CD4-positive, alpha-beta T cell (primary cell): ENCODE measurements at regions not wholly inside any gene's neighbourhood (a gene's known extent, or its start where the extent isn't known, plus 50 kb on each side); places are given as distances from the start of the nearest gene placed in this dataset.

Experiments
- ATAC-seq: fragments of 200-7000 bp; cut with Tn5 transposase; one replicate; pipeline ENCODE4 v1.10.0; 2022; ENCODE audit warnings: mild to moderate bottlenecking; ENCODE audit not compliant: poor library complexity
- CTCF ChIA-PET: fragments of 350-600 bp; sonication (Branson Sonifier 250); formaldehyde crosslinking; loops from one replicate; lab custom pipeline; 2021; ENCODE audit warnings: antibody characterized with exemption, inconsistent platforms; lab: Charles Lee
- POLR2A ChIA-PET: fragments of 350-600 bp; sonication (Branson Sonifier 250); formaldehyde crosslinking; loops from one replicate; lab custom pipeline; 2021; ENCODE audit warnings: antibody characterized with exemption, inconsistent platforms; lab: Charles Lee
- DNase-seq, 14 experiments: peaks; one replicate each; pipeline ENCODE4 v3.0.0-alpha.2; 2013 to 2020; ENCODE audit warnings: mixed read lengths in 2 of 14
- H3K27ac ChIP-seq, 2 donors: one replicate each; pipeline versions ENCODE4 v1.5.1 to v1.7.0; 2013; ENCODE audit warnings: low read length in 2 of 2, low read depth in 1 of 2, mild to moderate bottlenecking in 1 of 2
- H3K27me3 ChIP-seq, 2 experiments: 1 replicate in 1 of 2; 2 replicates in 1 of 2; pipeline versions ENCODE4 v1.6.1 to v1.7.0; 2013; ENCODE audit warnings: low read length in 2 of 2, control low read depth in 1 of 2, mild to moderate bottlenecking in 1 of 2, moderate library complexity in 1 of 2; ENCODE audit not compliant: insufficient read depth in 2 of 2, control insufficient read depth in 1 of 2
- H3K36me3 ChIP-seq: one replicate; pipeline ENCODE4 v1.6.1; 2013; ENCODE audit warnings: low read length, control low read depth; ENCODE audit not compliant: insufficient read depth
- H3K4me1 ChIP-seq: one replicate; pipeline ENCODE4 v1.6.1; 2013; ENCODE audit warnings: low read length, control low read depth; ENCODE audit not compliant: insufficient read depth
- H3K4me3 ChIP-seq: one replicate; pipeline ENCODE4 v1.5.1; 2013; ENCODE audit warnings: mild to moderate bottlenecking, low read length, moderate library complexity
- H3K9me3 ChIP-seq, 2 experiments: 1 replicate in 1 of 2; 2 replicates in 1 of 2; pipeline versions ENCODE4 v1.6.1 to v1.7.0; 2013; ENCODE audit warnings: low read length in 2 of 2, mild to moderate bottlenecking in 2 of 2, control low read depth in 1 of 2, moderate library complexity in 1 of 2; ENCODE audit not compliant: control insufficient read depth in 1 of 2, insufficient read depth in 1 of 2
- H3K27ac Mint-ChIP-seq: one replicate; pipeline ENCODE4 v1.8.0; 2020; ENCODE audit warnings: mixed read lengths
- H3K27me3 Mint-ChIP-seq: one replicate; pipeline ENCODE4 v1.8.0; 2021; ENCODE audit warnings: mixed read lengths
- H3K36me3 Mint-ChIP-seq: one replicate; pipeline ENCODE4 v1.8.0; 2021; ENCODE audit warnings: low read depth, mixed read lengths
- H3K4me1 Mint-ChIP-seq: one replicate; pipeline ENCODE4 v1.8.0; 2021; ENCODE audit warnings: low read depth, mixed read lengths
- H3K4me3 Mint-ChIP-seq: one replicate; pipeline ENCODE4 v1.8.0; 2020; ENCODE audit warnings: mild to moderate bottlenecking, mixed read lengths
- H3K9me3 Mint-ChIP-seq: one replicate; pipeline ENCODE4 v1.8.0; 2020; ENCODE audit warnings: mixed read lengths
- intact Hi-C, 2 experiments: fragments of 100-400 bp; cut with DNase I in 1 of 2; cut with micrococcal nuclease in 1 of 2; formaldehyde crosslinking; loops; one replicate each; pipeline versions ENCODE4 v1.15.1 to v1.9.0; 2023 to 2025; cut with DNase I, micrococcal nuclease
- TF ChIP-seq, protein P1 (sequence below): fragments of 200-600 bp; IDR thresholded peaks from one replicate; pipeline ENCODE4 v1.8.0; 2022; ENCODE audit warnings: antibody characterized with exemption, mild to moderate bottlenecking

- ATAC-seq (no peak), DNase-seq (no peak)
- Mint-ChIP-seq H3K27me3 (no peaks in the 10 kb centered on the region), H3K27ac (no peak overlapping the region), H3K4me1 (no peaks in the 10 kb centered on the region), H3K4me3 (no peak overlapping the region), H3K9me3 (peaks cover 11% of the 10 kb centered on the region), H3K36me3 (no peaks in the 10 kb centered on the region)
- no peaks in the 10 kb centered on the region for H3K4me1 ChIP-seq
- POLR2A ChIA-PET: no interaction called here
- H3K4me3 ChIP-seq: no peak overlapping the region
- no peak overlapping the region for H3K27ac ChIP-seq
- CTCF ChIA-PET: no interaction called here
- H3K27me3 ChIP-seq: no peaks in the 10 kb centered on the region
- TF ChIP-seq, protein P1, sequence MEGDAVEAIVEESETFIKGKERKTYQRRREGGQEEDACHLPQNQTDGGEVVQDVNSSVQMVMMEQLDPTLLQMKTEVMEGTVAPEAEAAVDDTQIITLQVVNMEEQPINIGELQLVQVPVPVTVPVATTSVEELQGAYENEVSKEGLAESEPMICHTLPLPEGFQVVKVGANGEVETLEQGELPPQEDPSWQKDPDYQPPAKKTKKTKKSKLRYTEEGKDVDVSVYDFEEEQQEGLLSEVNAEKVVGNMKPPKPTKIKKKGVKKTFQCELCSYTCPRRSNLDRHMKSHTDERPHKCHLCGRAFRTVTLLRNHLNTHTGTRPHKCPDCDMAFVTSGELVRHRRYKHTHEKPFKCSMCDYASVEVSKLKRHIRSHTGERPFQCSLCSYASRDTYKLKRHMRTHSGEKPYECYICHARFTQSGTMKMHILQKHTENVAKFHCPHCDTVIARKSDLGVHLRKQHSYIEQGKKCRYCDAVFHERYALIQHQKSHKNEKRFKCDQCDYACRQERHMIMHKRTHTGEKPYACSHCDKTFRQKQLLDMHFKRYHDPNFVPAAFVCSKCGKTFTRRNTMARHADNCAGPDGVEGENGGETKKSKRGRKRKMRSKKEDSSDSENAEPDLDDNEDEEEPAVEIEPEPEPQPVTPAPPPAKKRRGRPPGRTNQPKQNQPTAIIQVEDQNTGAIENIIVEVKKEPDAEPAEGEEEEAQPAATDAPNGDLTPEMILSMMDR: no peak
- intact Hi-C loops: no loop called here
- peaks cover 8% of the 10 kb centered on the region in 2 experiments for H3K9me3 ChIP-seq
- no peaks in the 10 kb centered on the region for H3K36me3 ChIP-seq
Observed at GRCh38 chr9:82209797-82210470, 221.4 kb downstream of the SPATA31D1 start.

DNA sequence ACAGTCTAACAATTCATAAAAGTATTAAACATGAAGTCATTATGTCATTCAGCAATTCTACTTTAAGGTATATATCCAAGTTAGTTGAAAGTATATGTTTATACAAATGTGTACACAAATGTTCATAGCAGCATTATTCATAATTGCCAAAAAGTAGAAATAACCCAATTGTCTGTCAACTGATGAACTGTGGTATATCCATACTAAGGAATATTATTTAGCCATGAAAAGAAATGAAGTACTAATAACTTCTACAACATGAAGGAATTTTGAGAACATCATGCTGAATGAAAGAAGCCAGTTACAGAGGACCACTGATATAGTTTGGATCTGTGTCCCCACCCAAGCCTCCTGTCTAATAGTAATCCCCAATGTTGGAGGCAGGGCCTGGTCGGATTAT is 224.3 kb downstream of the SPATA31D1 start:
- peaks cover 10% of the 10 kb centered on the region for H3K9me3 Mint-ChIP-seq
- intact Hi-C loops: no loop called here
- no peaks in the 10 kb centered on the region for H3K27me3 ChIP-seq
- no peaks in the 10 kb centered on the region for H3K4me1 Mint-ChIP-seq
- DNase-seq: no peak
- H3K4me3 Mint-ChIP-seq: no peak overlapping the region
- H3K4me1 ChIP-seq: no peaks in the 10 kb centered on the region
- ATAC-seq: no peak
- H3K36me3 Mint-ChIP-seq: no peaks in the 10 kb centered on the region
- TF ChIP-seq, protein P1: no peak
- H3K4me3 ChIP-seq: no peak overlapping the region
- H3K27ac Mint-ChIP-seq: no peak overlapping the region
- H3K27ac ChIP-seq: no peak overlapping the region
- no peaks in the 10 kb centered on the region for H3K27me3 Mint-ChIP-seq
- H3K9me3 ChIP-seq: peaks cover 8 to 15% of the 10 kb centered on the region in 2 experiments
- H3K36me3 ChIP-seq: no peaks in the 10 kb centered on the region
- ChIA-PET CTCF (no interaction called here), POLR2A (no interaction called here)

DNA sequence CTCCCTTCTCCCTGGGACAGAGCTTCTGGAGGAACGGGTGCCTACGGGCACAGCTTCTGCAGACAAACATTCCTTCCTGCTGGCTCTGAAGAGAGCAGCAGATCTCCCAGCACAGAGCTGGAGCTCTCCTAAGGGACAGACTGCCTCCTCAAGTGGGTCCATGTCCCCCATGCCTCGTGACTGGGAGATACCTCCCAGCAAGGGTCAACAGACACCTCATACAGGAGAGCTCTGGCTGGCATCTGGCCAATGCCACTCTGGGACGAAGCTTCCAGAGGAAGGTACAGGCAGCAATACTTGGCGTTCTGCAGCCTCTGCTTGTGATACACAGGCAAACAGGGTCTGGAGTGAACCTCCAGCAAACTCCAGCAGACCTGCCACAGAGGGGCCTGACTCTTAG is 227.9 kb downstream of the SPATA31D1 start:
- H3K4me3 ChIP-seq: no peak overlapping the region
- ATAC-seq: no peak
- CTCF ChIA-PET: no interaction called here
- Mint-ChIP-seq H3K4me3 (no peak overlapping the region), H3K27me3 (no peaks in the 10 kb centered on the region), H3K4me1 (no peaks in the 10 kb centered on the region), H3K9me3 (peaks cover 12% of the 10 kb centered on the region), H3K36me3 (no peaks in the 10 kb centered on the region), H3K27ac (no peak overlapping the region)
- peaks cover 0 to 15% of the 10 kb centered on the region in 2 experiments for H3K9me3 ChIP-seq
- no peaks in the 10 kb centered on the region for H3K4me1 ChIP-seq
- POLR2A ChIA-PET: no interaction called here
- no peaks in the 10 kb centered on the region for H3K36me3 ChIP-seq
- TF ChIP-seq, protein P1: no peak
- no peak overlapping the region for H3K27ac ChIP-seq
- intact Hi-C loops: no loop called here
- DNase-seq: no peak
- H3K27me3 ChIP-seq: no peaks in the 10 kb centered on the region
